HG03558 (cell line): ENCODE measurements at regions not wholly inside any gene's neighbourhood (a gene's known extent, or its start where the extent isn't known, plus 50 kb on each side); places are given as distances from the start of the nearest gene placed in this dataset.

Experiments used
- ATAC-seq: cut with Tn5 transposase; IDR thresholded peaks from one replicate; pipeline ENCODE4 v1.9.1; 2021; ENCODE audit warnings: moderate number of reproducible peaks; ENCODE audit not compliant: unreplicated experiment; ENCODE audit errors: extremely low read depth

DNA sequence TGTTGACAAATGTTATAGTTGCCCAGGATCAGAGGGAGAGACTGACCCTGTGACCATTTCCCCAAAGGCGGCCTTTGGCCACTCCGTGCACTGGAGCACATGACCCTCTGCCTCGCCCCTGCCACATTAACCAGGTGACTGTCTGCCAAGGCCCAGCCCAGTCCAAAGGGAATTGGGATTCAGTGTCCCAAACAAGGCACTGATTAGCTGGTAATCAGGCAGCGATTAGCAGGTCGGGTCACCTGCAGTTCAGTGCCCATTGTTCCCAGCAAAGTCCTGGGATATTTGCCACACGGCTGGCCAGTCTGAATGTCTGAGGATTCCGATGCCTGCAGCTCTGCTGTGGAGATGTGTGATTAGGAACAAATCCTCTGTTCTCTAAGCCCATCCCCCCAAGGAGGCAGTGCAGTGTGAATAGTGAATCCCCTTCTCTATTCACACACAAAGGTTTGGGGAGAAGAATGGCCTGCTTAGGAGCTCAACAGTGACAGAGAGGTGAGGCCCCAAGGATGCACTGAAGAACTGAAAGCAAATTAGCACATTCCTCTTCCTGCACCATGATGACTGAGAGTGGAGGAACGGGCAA, 123.1 kb upstream of the MAF start:
- ATAC-seq = no peak

GRCh38 chr16:79721270-79721669, 120.7 kb upstream of the MAF start:
- ATAC-seq = no peak

GRCh38 chr16:79717333-79718137, 117.0 kb upstream of the MAF start:
- ATAC-seq = no peak

GRCh38 chr16:79716645-79717332, 116.3 kb upstream of the MAF start:
- ATAC-seq = no peak

GRCh38 chr16:79715061-79715460, 114.5 kb upstream of the MAF start:
- ATAC-seq = no peak

GRCh38 chr16:79714440-79714839, 113.9 kb upstream of the MAF start:
- ATAC-seq = no peak

DNA sequence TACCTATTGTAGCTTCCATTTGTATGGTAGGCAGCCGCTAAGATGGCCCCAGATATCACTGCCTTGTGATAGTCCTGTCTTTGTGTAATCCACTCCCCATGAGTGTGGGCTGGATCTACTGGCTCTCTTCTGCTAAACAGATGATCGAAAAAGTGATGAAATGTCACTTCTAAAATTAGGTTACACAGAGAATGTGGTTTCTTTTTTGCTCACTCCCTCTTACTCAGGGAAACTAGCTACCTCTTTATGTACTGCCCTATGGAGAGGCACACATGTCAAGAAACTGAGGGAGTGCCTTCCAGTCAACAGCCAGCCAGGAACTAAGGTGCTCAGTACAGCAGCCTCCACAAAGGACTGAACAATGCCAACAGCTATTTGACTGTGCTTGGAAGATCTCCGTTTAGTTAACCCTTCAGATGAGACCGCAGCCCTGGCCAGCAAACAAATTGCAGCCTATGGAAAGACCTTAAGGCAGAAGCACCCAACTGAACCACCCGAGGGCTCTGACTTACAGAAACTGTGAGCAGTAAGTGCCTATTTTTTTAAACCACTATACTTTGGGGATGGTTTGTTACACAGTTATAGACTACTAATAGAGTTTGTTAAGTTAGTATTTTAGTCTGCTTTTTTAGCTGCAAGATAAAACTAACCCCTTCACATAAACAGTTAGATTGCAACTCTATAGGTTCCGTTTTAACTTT, 113.2 kb upstream of the MAF start:
- no peak for ATAC-seq

- ATAC-seq = no peak
These were observed 111.7 kb upstream of the MAF start for GRCh38 chr16:79712276-79712675.

DNA sequence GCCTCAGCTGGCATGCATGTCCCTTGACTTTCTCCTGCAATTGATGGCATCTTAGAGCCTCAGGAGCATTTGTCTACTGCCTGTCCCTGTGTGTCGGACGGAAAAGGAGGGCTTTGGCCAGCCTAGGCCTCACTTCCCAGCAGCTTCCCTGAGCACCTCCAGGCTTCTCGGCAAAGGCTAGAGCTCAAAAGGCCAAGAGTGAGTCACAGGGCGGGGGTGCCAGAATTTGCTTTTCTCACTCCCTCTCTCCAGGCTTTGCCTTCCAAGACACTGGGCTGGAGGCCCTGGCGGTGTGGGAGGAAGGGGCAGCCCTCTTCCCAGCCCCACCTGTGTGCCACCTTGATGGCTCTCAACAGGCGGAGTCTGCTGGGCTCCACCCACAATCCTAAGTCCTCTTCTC, 107.3 kb upstream of the MAF start:
- ATAC-seq = no peak

GRCh38 chr16:79703066-79703465, 102.5 kb upstream of the MAF start:
- ATAC-seq = no peak

DNA sequence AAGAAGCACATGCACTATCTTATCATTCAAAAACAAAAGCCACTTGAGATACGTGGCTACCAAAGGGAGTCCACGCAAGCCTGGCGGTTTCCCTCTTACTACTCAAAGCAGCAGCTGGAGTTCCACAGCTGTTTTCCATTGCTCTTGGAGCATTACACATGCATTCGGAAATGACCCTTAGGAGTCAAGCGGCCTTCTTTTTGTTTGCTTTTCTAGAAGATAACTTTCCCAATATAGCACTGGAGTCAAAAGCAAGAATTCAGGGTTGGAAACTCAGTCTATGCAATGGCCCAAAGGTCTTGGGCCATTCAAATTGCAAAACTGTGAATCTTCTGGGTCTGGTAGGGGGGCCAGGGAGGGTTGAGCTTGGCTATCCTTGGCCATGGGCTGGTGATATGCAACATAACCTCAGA, 97.8 kb upstream of the MAF start:
- ATAC-seq = no peak

- no peak for ATAC-seq
These were observed 97.1 kb upstream of the MAF start for GRCh38 chr16:79697562-79698112.

- ATAC-seq = no peak
These were observed 90.5 kb upstream of the MAF start for GRCh38 chr16:79691007-79691406.

DNA sequence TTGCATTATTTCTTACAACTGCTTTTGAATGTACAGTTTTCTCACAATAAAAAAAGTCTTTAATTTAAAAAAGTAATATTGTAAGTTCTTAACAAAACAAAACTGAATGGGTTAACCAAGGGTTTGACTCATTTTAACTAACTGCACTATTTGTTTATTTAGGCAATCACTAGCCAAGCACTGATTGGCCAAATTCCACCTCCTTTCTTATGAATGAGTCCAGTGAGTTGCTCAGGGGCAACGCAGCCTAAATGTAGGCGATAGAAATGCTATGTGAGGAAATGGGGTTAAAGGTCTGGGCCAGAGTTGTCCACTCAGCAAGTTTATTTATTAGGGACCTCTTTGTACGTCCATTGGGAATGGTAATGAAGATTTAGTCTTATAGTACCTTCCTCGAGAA, 89.6 kb upstream of the MAF start:
- no peak for ATAC-seq

GRCh38 chr16:79687249-79688130, 87.0 kb upstream of the MAF start:
- no peak for ATAC-seq

DNA sequence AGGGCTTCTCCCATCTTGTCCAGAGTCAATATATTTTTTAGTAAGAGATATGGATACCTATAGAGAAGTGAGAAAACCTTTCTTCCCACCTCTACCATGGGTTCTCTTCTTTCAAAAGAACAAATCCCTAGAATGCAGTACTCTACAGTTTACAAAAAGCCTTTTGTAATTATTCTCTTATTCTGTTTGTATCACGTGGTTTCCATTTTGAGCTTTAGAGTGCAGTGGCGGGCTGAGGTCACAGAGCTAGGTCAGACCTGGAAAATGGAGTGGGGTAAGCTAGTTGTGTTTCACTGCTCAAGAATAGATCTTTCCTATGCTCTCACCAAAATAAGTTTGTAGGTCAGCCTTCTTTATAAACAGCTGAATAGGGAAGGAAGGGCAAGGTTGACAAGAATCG, 85.3 kb upstream of the MAF start:
- ATAC-seq = no peak

DNA sequence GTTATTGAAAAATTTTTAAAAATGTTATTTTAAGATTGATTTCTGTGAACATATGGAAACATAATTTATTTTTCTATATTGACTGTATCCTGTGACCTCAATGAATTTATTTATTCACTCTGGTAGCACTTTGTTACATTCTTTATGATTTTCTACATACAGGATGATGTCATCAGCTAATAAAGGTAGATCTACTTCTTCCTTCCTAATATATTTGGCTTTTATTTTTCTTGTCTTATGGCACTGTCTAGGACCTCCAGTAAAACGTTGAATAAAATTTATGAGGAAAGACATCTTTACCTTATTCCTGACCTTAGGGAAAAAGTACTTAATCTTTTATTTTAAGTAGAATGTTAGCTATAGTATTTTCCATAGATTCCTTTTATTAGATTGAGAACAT, 78.8 kb upstream of the MAF start:
- ATAC-seq = no peak

GRCh38 chr16:79677799-79678530, 77.4 kb upstream of the MAF start:
- ATAC-seq = no peak

DNA sequence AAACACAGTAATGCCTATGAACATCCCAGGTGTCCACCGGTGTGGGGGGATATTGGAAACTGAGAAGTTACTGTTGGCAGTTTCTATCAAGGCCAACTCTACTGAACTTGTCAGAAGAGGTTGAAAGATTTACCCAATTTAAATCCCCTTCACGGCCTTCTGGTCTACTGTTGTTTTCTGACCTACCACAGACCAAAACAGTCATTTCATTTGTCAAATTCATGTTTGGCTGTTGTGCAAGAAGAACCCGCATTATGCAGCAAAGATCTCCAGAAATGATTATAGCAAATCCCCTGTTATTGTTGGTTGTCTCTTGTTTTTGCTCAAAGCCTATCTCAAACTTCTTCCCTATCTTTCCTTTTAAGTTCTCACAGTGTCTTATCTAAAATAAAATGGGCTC, 73.1 kb upstream of the MAF start:
- no peak for ATAC-seq
